Chondrocyte (in vitro differentiated cells): ENCODE measurements at regions not wholly inside any gene's neighbourhood (a gene's known extent, or its start where the extent isn't known, plus 50 kb on each side); places are given as distances from the start of the nearest gene placed in this dataset.

ENCODE experiments used
- DNase-seq: peaks from one replicate; pipeline ENCODE4 v3.0.0; 2021; ENCODE audit warnings: mixed read lengths, low spot score
- H3K27ac Mint-ChIP-seq: one replicate; pipeline ENCODE4 v1.8.0; 2021; ENCODE audit warnings: mild to moderate bottlenecking, moderate library complexity, mixed read lengths; ENCODE audit not compliant: unreplicated experiment
- H3K27me3 Mint-ChIP-seq: 2 replicates; pipeline ENCODE4 v1.8.0; 2021; ENCODE audit warnings: low read depth, mixed read lengths
- H3K36me3 Mint-ChIP-seq: 2 replicates; pipeline ENCODE4 v1.8.0; 2021; ENCODE audit warnings: low read depth, mixed read lengths
- H3K4me1 Mint-ChIP-seq: 2 replicates; pipeline ENCODE4 v1.8.0; 2021; ENCODE audit warnings: low read depth, mild to moderate bottlenecking, mixed read lengths
- H3K4me3 Mint-ChIP-seq: one replicate; pipeline ENCODE4 v1.8.0; 2021; ENCODE audit warnings: mild to moderate bottlenecking, moderate library complexity, mixed read lengths; ENCODE audit not compliant: unreplicated experiment
- H3K9me3 Mint-ChIP-seq: 2 replicates; pipeline ENCODE4 v1.8.0; 2021; ENCODE audit warnings: low read depth, mixed read lengths
- TF ChIP-seq, protein P1 (sequence below): fragments of 200-600 bp; sonication (generic); IDR thresholded peaks from 2 replicates; pipeline ENCODE4 v1.5.0; 2021; ENCODE audit warnings: antibody characterized with exemption, mild to moderate bottlenecking, moderate library complexity

DNA sequence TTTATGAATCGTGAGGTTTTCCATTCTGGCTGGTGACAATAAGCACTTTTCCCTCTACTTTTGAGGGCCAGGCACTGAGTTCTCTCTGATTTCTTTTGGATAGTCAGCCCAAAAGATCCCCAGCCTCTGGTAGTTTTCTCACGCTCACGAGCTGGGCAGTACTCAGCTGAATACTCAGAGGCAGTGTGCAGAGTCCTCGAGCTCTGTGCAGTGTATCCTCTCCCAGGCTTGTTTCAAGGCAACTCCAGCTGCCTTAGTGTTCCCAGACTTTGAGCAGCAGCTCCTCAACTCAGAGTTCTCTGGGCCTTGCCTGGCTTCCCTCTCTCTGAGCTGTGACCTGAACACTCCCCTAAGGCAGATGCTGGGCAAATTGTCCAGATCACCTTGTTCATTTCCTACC lies 59.1 kb upstream of the IQSEC1 start:
- Mint-ChIP-seq H3K27ac (no peak overlapping the region), H3K9me3 (no peaks in the 10 kb centered on the region), H3K4me3 (no peak overlapping the region), H3K27me3 (peaks cover 54% of the 10 kb centered on the region), H3K4me1 (no peaks in the 10 kb centered on the region), H3K36me3 (no peaks in the 10 kb centered on the region)
- TF ChIP-seq, protein P1, sequence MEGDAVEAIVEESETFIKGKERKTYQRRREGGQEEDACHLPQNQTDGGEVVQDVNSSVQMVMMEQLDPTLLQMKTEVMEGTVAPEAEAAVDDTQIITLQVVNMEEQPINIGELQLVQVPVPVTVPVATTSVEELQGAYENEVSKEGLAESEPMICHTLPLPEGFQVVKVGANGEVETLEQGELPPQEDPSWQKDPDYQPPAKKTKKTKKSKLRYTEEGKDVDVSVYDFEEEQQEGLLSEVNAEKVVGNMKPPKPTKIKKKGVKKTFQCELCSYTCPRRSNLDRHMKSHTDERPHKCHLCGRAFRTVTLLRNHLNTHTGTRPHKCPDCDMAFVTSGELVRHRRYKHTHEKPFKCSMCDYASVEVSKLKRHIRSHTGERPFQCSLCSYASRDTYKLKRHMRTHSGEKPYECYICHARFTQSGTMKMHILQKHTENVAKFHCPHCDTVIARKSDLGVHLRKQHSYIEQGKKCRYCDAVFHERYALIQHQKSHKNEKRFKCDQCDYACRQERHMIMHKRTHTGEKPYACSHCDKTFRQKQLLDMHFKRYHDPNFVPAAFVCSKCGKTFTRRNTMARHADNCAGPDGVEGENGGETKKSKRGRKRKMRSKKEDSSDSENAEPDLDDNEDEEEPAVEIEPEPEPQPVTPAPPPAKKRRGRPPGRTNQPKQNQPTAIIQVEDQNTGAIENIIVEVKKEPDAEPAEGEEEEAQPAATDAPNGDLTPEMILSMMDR, result no peak
- DNase-seq, result no peak

DNA sequence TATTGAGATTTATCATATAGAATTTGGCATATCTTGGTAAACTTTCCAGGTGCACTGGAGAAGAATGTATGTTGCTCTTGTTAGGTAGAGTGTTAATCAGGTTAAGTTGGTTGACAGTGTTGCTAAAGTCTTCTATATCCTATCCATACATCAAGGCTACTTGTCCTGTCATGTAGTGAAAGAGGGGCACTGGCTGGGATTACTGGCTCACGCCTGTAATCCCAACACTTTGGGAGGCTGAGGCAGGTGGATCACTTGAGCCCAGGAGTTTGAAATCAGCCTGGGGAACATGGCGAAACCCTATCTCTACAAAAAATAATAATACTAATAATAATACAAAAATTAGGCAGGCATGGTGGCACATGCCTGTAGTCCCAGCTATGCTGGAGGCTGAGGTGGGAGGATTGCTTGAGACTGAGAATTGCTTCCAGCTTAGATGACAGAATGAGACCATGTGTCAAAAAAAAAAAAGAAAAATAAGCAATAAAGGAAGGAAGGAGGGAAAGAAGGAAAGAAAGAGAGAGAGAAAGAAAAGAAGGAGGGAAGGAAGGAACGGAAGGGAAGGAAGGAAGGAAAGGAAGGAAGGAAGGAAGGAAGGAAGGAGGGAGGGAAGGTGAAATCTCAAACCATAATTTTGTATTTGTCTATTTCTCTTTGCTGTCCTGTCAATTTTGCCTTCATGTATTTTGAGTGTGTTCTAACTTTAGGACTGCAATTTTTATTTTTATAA lies 57.4 kb upstream of the IQSEC1 start:
- no peaks in the 10 kb centered on the region for H3K9me3 Mint-ChIP-seq
- DNase-seq, result no peak
- peaks cover 49% of the 10 kb centered on the region for H3K27me3 Mint-ChIP-seq
- TF ChIP-seq, protein P1, result no peak
- no peaks in the 10 kb centered on the region for H3K4me1 Mint-ChIP-seq
- H3K4me3 Mint-ChIP-seq, result no peak overlapping the region
- no peaks in the 10 kb centered on the region for H3K36me3 Mint-ChIP-seq
- no peak overlapping the region for H3K27ac Mint-ChIP-seq

DNA sequence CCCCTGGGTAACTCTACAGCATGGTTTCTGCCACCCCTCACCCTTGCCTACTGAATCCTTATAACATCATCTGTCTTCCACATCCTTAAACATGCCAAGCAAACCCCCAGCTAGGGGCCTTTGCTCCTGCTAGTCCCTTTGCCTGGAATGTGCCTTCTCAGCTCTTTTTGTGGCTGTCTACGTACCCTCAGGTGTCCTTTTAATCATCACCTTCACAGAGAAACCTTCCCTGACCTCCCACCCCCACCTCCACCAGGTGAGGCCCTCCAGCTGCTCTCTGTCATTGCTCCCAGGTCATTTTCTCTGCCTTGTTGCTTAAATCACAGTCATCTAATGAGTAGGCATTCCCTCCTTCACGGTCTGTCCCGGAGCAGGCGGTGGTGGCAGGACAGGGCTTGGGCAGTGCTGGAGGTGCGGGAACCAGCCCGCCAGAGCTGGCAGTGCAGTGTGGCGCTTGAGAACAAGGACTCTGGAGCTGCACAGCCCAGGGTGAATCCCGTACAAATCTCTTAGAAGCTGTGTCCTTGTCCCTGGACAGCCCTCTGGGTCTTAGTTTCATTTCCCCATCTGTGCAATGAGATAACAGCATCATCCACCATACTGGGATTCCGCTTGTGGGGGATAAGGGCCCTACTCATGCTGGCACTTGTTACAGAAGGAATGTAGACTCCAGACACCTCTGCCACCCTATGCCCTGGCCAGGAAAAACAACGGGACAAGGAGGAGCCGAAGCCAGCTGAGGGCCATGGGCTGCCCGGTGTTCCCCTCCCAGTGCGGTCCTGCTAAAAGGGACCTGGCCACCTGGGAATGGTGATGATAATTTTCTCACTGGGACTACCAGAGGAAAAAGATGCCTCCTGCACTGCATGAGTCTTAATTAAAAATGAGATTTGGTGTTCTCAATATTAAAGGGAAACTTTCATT lies 52.1 kb upstream of the IQSEC1 start:
- Mint-ChIP-seq H3K4me1 (no peaks in the 10 kb centered on the region), H3K27ac (no peak overlapping the region), H3K9me3 (no peaks in the 10 kb centered on the region), H3K27me3 (peaks cover 49% of the 10 kb centered on the region), H3K4me3 (no peak overlapping the region), H3K36me3 (no peaks in the 10 kb centered on the region)
- TF ChIP-seq, protein P1, result no peak
- peak; percentile 70 for DNase-seq

DNA sequence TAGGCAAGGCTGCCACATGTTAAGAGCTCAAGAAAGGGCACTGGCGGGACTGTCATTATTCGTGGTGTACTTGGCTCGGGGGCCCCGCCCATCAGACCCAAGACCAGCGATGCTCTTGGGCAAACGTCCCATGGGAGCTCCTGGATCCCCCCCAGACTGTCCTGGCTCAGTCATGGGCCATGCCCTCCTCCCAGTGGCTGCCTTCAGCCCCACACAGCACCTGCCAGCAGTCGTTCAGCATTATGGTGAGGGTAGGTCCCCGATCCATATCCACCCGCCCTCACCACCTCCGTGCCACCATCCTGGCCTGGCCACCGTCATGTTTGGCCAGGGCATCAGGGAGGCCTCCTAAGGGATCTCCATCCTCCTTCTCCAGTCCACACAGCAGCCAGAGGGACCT lies 51.4 kb upstream of the IQSEC1 start:
- Mint-ChIP-seq H3K4me1 (no peaks in the 10 kb centered on the region), H3K4me3 (no peak overlapping the region)
- DNase-seq, result peak; percentile 60

DNA sequence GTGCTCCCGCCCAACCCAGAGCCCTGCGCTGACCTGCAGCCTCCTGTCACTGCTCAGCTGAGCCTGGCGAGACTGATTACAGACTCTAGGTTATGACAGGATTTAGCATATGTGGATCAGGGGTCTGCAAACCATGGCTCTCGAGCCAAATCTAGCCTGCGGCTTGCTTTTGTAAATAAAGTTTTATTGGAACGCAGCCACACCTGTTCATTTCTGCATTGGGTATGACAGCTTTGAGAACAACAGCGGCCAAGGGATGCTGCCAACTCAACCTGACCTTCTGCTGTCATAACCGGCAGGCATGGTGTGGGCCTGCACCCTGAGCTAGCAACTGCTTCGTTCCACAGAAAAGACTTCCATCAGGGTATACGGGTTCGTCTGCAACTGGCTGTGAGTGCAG lies 50.5 kb upstream of the IQSEC1 start:
- no peak for DNase-seq
- Mint-ChIP-seq H3K27ac (no peak overlapping the region), H3K27me3 (peaks cover 52% of the 10 kb centered on the region), H3K36me3 (no peaks in the 10 kb centered on the region), H3K9me3 (no peaks in the 10 kb centered on the region), H3K4me3 (no peak overlapping the region), H3K4me1 (no peaks in the 10 kb centered on the region)
- TF ChIP-seq, protein P1, result no peak

More for the DNA sequence above, 51.4 kb upstream of the IQSEC1 start:
- TF ChIP-seq, protein P1, result no peak
- Mint-ChIP-seq H3K27me3 (peaks cover 52% of the 10 kb centered on the region), H3K27ac (no peak overlapping the region), H3K36me3 (no peaks in the 10 kb centered on the region), H3K9me3 (no peaks in the 10 kb centered on the region)
